Fibroblast of the aortic adventitia (primary cell): ENCODE measurements at regions not wholly inside any gene's neighbourhood (a gene's known extent, or its start where the extent isn't known, plus 50 kb on each side); places are given as distances from the start of the nearest gene placed in this dataset.

Experiments
- DNase-seq: peaks from one replicate; pipeline ENCODE4 v3.0.0-alpha.2; 2010; ENCODE audit warnings: low read depth
- H3K4me3 ChIP-seq: 2 replicates; pipeline ENCODE4 v1.5.1; 2011; ENCODE audit warnings: low read depth, mild to moderate bottlenecking, control low read depth, low read length, moderate library complexity
- TF ChIP-seq, protein P1 (sequence below): IDR thresholded peaks from 2 replicates; pipeline ENCODE4 v1.5.1; 2011; ENCODE audit warnings: mild to moderate bottlenecking, low read length, control low read depth, inconsistent platforms; ENCODE audit not compliant: insufficient read depth

- H3K4me3 ChIP-seq = no peak overlapping the region
- TF ChIP-seq, protein P1, sequence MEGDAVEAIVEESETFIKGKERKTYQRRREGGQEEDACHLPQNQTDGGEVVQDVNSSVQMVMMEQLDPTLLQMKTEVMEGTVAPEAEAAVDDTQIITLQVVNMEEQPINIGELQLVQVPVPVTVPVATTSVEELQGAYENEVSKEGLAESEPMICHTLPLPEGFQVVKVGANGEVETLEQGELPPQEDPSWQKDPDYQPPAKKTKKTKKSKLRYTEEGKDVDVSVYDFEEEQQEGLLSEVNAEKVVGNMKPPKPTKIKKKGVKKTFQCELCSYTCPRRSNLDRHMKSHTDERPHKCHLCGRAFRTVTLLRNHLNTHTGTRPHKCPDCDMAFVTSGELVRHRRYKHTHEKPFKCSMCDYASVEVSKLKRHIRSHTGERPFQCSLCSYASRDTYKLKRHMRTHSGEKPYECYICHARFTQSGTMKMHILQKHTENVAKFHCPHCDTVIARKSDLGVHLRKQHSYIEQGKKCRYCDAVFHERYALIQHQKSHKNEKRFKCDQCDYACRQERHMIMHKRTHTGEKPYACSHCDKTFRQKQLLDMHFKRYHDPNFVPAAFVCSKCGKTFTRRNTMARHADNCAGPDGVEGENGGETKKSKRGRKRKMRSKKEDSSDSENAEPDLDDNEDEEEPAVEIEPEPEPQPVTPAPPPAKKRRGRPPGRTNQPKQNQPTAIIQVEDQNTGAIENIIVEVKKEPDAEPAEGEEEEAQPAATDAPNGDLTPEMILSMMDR = no peak
- no peak for DNase-seq
Observed at GRCh38 chr11:116539211-116539610, 233.6 kb downstream of the BUD13 start.

DNA sequence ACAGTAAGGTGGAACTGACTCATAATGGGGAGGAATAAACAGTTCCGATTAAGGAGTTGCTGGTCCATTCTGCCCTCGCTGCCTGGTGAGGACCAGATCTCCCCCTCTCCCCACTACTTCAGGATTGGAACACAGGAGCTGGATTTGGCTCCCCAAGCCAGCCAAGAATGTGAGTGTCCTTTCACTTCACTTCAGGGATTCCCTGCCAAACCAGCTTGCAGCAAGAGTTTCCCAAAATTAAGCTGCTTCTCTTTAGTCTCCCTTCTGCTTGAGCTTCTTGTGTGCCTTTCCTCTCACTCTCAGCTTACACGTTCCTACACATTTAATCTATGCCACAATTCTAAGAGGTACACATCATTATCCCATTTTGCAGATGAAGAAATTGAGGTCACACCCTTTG is 234.1 kb downstream of the BUD13 start:
- TF ChIP-seq, protein P1 = no peak
- no peak for DNase-seq
- no peak overlapping the region for H3K4me3 ChIP-seq

DNA sequence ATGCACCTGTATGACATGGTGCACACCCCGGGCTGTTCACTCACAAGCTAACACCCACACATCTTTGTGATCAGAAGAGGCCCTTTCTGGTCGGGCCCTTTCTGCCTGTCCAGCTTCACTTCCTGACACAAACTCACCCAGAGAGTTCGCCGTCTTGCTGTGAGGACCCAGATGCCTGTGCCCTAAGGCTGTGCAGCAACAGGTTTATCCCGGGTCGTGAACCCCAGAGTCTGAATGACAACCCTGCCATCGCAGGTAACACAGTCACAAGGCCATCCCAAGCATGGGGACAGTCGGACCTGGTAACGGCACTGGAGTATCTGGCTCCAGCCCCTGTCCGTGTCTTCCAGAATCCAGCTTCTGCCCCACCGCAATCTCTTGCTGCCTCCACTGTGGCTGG is 235.1 kb downstream of the BUD13 start:
- TF ChIP-seq, protein P1 = no peak
- H3K4me3 ChIP-seq = no peak overlapping the region
- no peak for DNase-seq

DNA sequence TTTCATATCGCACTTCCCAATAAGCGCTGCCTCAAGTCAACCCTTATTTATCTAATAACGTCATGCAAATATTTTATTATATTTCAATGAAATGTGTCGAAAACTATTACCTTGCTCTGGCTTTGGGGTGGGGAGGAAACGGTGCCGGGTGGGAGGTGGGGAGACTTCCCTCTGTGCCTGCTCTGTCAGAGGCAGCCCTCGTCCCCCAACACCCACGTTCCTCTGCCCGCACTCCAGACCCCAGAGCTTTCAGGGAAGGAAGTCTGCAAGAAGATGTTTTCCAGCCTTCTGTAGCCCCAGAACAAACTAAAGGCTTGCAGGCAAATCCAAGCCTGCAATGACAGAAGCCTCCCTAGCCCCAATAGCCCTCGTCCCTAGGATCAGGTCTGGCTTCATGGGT is 235.7 kb downstream of the BUD13 start:
- H3K4me3 ChIP-seq = no peak overlapping the region
- no peak for DNase-seq
- TF ChIP-seq, protein P1 = no peak

- DNase-seq = no peak
- no peak overlapping the region for H3K4me3 ChIP-seq
- TF ChIP-seq, protein P1 = no peak
Observed at GRCh38 chr11:116536416-116536815, 236.4 kb downstream of the BUD13 start.

GRCh38 chr11:116535994-116536393 is 236.8 kb downstream of the BUD13 start:
- TF ChIP-seq, protein P1 = no peak
- no peak overlapping the region for H3K4me3 ChIP-seq
- DNase-seq = no peak

DNA sequence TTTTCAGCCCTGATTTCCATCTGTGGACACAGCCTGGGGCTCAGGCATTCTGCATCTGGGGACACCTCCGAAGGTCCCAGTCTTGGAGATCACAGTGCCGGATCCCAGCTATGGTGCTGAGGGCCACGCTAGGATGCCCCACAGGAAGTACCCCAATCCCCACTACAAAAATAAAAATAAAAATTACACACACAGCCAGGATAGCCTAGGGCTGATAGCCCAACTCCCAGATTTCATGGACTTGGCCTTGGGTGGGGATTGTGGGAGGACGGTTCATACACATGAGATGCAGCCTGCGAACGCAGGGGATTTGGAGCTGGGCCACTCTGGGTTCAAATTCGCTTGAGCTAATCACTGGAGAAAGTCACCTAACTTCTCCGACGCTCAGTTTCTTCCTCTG is 237.7 kb downstream of the BUD13 start:
- no peak overlapping the region for H3K4me3 ChIP-seq

More for the DNA sequence above, 237.7 kb downstream of the BUD13 start:
- TF ChIP-seq, protein P1 = no peak
- DNase-seq = no peak
